ENCODE measurements at regions not wholly inside any gene's neighbourhood (a gene's known extent, or its start where the extent isn't known, plus 50 kb on each side); places are given as distances from the start of the nearest gene placed in this dataset.

DNA sequence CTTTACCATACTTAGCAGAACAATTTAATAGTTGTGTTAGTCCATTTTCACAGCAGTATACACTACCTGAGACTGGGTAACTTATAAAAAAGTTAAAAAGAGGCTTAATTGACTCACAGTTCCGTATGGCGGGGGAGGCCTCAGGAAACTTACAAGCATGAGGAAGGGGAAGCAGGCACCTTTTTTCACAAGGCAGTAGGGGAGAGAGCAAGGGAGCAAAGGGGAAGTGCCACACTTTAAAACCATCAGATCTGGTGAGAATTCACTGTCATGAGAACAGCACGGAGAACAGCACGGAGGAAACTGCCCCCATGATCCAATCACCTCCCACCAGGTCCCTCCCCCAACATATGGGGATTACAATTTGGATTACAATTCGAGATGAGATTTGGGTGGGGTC lies 269.9 kb downstream of the MTRR start:
- no peak for DNase-seq (ENCODE audit: low spot score)

GRCh38 chr5:8150791-8151190 lies 281.8 kb downstream of the MTRR start:
- no peak for DNase-seq (ENCODE audit: low spot score)

- no peak for DNase-seq (ENCODE audit: low spot score)
These were observed 287.8 kb downstream of the MTRR start for GRCh38 chr5:8156706-8157105.

- DNase-seq (ENCODE audit: low spot score): no peak
These were observed 288.4 kb downstream of the MTRR start for GRCh38 chr5:8157320-8157822.

- DNase-seq (ENCODE audit: low spot score): no peak
These were observed 307.2 kb downstream of the MTRR start for GRCh38 chr5:8176101-8176693.

DNA sequence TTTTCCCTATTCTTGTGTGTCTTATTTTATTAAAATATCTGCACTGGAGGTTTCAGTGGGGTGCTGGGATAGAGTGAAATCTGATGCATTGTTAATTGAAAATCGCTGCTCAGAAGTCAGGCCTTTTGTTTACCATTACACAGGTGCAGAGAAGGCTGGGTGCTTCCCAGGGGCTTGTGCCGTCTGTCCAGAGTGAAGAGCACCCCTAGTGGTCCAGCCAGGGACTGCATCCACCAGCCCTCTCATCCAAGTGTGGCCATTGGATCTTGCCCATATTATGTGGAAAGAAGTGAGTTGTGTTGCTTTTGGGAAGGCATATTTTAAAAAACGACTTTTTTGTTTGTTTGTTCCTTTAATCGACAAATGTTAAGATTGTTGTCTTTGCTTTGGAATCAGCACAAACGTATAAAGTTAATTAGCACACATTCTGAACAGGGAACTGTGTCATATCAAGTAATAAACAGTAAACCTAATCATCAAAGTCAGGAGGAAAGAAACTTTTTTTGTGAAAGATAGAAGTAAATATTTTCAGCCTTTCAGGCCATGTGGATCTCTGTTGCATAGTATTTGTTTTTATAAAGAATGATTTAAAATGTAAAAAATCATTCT lies 315.6 kb downstream of the MTRR start:
- DNase-seq (ENCODE audit: low spot score): peak; percentile 21

DNA sequence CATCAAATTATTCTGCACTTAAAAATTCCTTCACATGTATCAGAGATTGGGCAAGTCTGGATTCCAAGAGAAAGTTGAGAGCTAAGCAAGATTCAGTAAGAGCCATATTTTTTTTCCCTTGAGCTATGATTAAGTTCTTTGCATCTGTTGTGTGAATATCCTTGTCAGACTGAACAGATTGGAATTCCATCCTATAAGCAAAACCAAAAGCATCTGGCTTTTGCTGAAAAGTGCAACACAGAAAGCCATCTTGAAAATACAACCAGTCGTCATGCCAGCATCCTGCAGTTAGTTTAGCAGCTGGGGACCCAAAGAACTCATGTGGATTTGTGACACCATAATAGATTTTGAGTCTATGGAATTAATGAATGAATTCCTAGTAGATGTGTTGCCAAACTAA lies 316.9 kb downstream of the MTRR start:
- DNase-seq (ENCODE audit: low spot score): no peak

DNA sequence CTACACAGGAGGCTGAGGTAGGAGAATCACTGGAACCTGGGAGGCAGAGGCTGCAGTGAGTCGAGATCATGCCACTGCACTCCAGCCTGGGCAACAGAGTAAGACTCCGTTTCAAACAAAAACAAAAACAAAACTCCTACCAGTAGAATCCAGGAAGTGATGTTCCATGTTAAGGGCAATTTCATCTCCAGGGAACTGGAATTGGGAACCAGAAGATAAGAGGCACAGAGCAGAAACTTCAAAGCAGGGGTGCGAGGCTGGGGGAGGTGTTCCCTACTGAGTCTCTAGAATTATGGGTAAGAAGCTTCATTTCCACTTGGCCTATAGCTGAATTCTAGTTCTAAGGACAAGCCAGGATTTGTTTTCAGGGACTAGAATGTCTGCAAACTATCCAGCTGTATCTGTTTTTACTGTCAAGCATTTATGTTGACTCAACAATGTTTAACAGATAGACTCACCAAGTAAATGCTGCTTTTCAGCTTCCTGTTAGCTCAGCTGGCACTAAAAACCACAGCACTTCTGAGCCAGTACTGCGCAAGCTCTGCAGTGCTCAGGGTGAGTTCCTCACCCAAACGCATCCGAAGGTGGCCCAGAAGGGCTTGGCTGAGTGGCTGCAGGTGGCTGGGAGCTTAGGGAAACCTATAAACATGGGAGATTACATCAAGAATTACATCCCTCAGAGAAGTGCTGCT lies 320.1 kb downstream of the MTRR start:
- DNase-seq (ENCODE audit: low spot score): no peak

DNA sequence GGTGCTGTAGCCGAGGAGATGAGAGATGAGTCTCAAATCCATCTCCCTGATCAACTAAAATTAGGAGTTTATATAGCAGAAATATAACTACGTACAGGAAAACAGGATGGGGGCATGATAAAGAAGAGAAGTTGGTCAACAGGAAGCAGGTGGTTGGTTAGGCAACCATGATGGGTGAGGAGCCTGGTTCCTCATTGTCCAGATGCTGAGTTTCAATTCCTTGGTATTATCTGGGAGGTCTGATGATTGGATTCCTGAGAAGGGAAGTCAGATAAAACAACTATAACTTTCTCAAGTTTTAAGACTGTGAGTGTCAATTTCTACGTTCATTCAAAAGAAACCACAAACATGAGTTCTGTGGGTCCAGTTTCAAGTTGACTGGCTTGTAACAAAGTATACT lies 323.9 kb downstream of the MTRR start:
- no peak for DNase-seq (ENCODE audit: low spot score)

DNA sequence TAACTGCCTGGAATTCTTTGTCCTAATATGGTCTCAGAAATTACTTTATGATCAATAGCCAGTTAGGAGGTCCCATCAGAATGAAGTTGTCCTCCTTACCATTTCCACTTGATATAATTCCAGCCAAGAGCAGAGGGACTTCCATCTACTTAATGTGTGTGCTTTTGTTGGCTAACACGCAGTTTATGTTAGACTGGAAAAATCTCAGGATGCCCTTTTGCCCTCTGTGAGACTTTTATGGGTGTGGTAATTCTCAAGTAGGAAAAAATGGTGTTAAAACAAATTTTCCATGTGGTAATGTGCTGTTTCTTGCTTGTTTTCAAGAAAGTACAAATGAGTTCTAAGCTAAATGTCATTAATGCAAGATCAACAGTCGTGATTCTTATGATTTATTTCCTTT lies 327.1 kb downstream of the MTRR start:
- no peak for DNase-seq (ENCODE audit: low spot score)

GRCh38 chr5:8208307-8208706 lies 339.4 kb downstream of the MTRR start:
- no peak for DNase-seq (ENCODE audit: low spot score)

- DNase-seq (ENCODE audit: low spot score): no peak
These were observed 340.6 kb downstream of the MTRR start for GRCh38 chr5:8209500-8209899.

DNA sequence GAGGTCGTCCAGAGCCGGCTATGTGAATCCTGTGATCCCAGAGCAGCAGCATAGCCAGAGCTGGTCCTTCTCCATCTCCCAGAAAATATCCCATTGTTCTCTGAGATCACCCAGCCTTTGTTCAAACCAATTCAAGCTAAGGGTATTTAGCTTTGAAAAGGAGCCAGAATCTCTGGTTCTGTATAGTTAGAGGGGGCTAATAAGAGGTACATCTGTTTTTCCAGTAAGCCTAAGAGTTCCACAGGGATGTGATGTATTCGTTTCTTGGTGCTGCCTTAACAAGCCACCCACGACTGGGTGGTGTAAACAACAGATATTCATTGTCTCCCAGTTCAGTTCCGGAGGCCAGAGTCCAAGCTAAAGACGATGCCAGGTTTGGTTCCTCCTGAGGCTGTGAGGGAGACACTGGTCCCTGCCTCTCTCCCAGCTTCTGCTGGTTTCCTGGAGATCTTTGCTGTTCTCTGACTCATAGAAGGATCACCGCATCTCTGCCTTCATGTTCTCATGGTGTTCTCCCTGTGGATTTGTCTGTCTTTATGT lies 344.8 kb downstream of the MTRR start:
- DNase-seq (ENCODE audit: low spot score): no peak

- no peak for DNase-seq (ENCODE audit: low spot score)
These were observed 348.0 kb downstream of the MTRR start for GRCh38 chr5:8216921-8217320.

DNA sequence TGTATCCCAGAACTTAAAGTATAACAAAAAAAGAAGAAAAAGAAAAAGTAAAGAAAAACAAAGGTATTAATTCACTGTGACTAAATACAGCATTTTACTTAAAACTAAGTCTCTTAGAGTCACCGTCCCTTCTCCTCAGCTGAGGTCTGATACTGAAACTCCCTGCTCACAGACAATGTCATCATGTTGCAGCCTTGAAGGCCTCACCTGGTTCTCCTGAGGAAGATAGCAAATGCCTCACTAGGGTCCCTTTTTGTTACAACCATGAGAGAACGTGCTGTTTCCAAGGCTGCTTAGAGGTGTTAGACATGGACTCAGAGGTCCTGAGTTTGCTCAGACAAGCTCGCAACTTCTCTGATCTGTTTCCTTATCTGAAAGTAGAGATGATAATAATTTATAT lies 357.2 kb downstream of the MTRR start:
- no peak for DNase-seq (ENCODE audit: low spot score)

DNA sequence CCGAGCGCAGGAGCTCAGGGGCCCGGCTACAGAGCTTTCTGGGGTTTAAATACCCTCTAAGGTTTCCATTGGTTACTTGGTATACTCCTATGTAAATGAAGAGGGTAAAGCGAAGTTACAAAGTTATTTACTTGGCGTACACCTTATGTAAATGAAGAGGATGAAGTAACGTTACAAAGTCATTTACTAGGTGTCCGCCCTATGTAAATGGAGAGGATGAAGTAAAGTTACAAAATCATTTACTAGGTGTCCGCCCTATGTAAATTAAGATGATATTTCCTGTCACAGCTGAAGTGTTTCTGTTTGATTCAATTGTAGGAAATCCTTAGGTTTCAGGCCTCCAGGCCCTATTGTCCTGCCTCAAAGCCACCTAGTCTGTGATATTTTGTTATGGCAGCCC lies 358.2 kb downstream of the MTRR start:
- DNase-seq (ENCODE audit: low spot score): no peak

DNA sequence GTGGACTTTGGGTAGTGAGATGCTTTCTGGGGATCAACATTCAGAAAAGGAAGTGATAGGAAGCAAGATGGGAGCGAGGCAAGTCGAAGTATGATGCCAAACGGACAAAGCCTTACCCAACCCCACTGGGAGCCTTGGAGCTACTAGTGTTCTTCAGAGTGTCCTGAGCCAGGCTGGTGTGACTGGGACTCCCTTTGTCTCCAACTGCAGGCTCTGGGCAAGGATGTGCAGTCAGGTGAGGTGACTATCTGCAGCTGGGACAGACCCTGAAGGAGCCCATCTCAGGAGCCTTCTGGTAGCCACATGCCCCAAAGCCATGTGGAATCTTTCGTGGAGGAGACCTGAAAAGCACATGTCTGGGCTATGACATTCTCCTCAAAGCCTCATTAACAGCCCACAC lies 360.6 kb downstream of the MTRR start:
- no peak for DNase-seq (ENCODE audit: low spot score)

DNA sequence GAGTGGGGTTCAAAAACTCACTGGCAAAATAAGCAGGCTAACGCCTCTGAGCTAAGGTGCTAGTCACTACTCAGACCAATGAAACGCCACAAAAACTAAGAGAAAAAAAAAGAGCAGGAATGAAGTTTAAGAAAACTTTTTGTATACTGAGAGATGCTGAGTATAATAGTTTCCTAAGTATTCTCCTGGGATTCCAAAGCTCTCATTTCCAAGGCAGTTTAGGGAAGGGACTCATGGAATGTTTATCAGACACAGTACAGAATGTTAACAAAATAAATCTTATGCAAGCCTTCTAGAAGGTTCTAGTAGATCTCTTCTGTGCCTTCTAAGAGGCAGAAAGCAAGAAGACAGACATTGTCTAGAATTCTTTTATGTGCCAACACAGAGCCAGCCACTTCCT lies 361.9 kb downstream of the MTRR start:
- no peak for DNase-seq (ENCODE audit: low spot score)

DNA sequence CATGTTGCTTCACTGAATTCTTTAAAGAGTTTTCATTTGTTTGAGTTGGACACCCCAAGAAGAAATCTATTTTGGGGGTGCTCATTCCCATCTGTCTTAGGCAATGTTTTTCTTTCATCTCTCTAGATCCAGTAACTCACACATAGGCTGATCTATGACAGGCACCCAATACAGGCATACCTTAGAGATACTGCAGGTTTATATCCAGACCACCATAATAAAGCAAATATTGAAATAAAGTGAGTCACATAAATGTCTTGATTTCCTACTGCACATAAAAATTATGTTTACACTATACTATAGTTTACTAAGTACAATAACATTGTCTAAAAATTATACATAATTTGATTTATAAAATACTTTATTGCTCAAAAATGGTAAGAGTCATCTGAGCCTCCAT lies 364.5 kb downstream of the MTRR start:
- DNase-seq (ENCODE audit: low spot score): no peak

GRCh38 chr5:8234179-8234770 lies 365.3 kb downstream of the MTRR start:
- DNase-seq (ENCODE audit: low spot score): no peak

DNA sequence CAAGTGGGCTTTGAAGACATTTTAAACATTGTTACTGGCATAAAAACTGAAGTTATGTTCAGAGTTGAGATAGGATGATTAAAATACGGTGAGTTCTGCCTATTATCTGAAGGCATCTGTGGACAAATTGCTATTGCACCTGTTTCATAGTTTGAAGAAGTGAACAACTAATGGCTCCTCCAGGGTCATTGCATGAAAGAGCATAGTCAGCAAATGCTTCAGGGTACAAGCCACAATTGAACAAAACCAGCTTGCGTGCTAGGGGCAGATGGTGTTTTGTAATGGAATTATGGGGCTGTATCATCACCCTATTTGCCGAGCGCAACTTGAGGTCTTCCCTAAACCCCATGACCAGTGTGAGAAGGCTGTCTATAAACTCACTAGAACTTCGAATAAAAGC lies 369.1 kb downstream of the MTRR start:
- DNase-seq (ENCODE audit: low spot score): no peak

DNA sequence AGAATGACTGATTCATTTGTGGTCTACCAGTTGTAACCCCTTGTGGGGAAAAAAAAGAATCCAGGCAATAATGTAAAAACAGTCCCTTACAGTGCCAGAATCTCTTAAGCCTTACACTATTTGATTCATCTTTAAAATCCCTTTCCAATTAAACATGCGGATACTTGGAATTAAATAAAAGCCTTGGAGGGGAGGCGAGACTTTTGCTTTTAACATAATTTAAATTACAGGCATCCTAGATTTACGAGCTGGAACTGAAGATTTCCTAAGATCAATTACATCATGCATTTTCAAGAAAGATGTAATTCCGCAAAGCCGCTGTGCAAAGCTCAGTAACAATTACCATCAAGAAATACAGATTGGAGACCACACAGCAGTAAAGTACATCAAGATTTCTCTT lies 370.2 kb downstream of the MTRR start:
- no peak for DNase-seq (ENCODE audit: low spot score)

- DNase-seq (ENCODE audit: low spot score): no peak
These were observed 370.7 kb downstream of the MTRR start for GRCh38 chr5:8239646-8240045.

Measured in CD4-positive, alpha-beta T cell treated with Interleukin-2 at 100 ng/mL for 4 hours (primary cell).